ENCODE measurements at regions not wholly inside any gene's neighbourhood (a gene's known extent, or its start where the extent isn't known, plus 50 kb on each side); places are given as distances from the start of the nearest gene placed in this dataset.

- Histone ChIP-seq H3K4me1 (ENCODE audit: control extremely low read depth in 1 of 4, control insufficient read depth in 4 of 4, insufficient read depth in 4 of 4, low read length in 3 of 4) (peaks cover 0 to 12% (median 8%) of the 10 kb centered on the region in 4 experiments), H3K4me3 (ENCODE audit: control insufficient read depth in 1 of 7, extremely low read depth in 1 of 7, insufficient read depth in 4 of 7, low read depth in 2 of 7, low read length in 6 of 7) (peak overlapping the region in 1 of 7 experiments; percentile 21), H3K9me3 (ENCODE audit: control extremely low read depth in 1 of 5, control insufficient read depth in 4 of 5, insufficient read depth in 2 of 5, low read depth in 1 of 5, low read length in 4 of 5) (no peaks in the 10 kb centered on the region), H3K27ac (ENCODE audit: insufficient read depth in 1 of 2, low read depth in 1 of 2, low read length in 2 of 2, poor library complexity in 1 of 2, severe bottlenecking in 2 of 2) (no peak overlapping the region), H3K36me3 (ENCODE audit: control insufficient read depth in 4 of 4, insufficient read depth in 4 of 4, low read length in 3 of 4) (no peaks in the 10 kb centered on the region), H3K27me3 (replicated peaks in 2 of 5; ENCODE audit: control insufficient read depth in 4 of 5, insufficient read depth in 5 of 5, low read length in 4 of 5) (no peaks in the 10 kb centered on the region)
- DNase-seq = peak in 1 of 3 donors; percentile 13
- 30% methylated on average over 6 of the region's 8 CpGs for WGBS (ENCODE audit: insufficient coverage)
- ChIA-PET POLR2A (no interaction called here), CTCF (no interaction called here)
These were observed 67.4 kb downstream of the ZNF608 start for GRCh38 chr5:124678922-124679519.

- DNase-seq = peak in 1 of 3 donors; percentile 12
- 73% methylated on average over 3 of the region's 4 CpGs for WGBS (ENCODE audit: insufficient coverage)
- CTCF ChIA-PET = no interaction called here
These were observed 68.0 kb downstream of the ZNF608 start for GRCh38 chr5:124678468-124678867.

GRCh38 chr5:124677374-124678351 lies 68.8 kb downstream of the ZNF608 start:
- Histone ChIP-seq H3K9me3 (ENCODE audit: control extremely low read depth in 1 of 5, control insufficient read depth in 4 of 5, insufficient read depth in 2 of 5, low read depth in 1 of 5, low read length in 4 of 5) (no peaks in the 10 kb centered on the region), H3K4me3 (ENCODE audit: control insufficient read depth in 1 of 7, extremely low read depth in 1 of 7, insufficient read depth in 4 of 7, low read depth in 2 of 7, low read length in 6 of 7) (no peak overlapping the region), H3K4me1 (ENCODE audit: control extremely low read depth in 1 of 4, control insufficient read depth in 4 of 4, insufficient read depth in 4 of 4, low read length in 3 of 4) (peaks cover 0 to 12% (median 8%) of the 10 kb centered on the region in 4 experiments), H3K27ac (ENCODE audit: insufficient read depth in 1 of 2, low read depth in 1 of 2, low read length in 2 of 2, poor library complexity in 1 of 2, severe bottlenecking in 2 of 2) (no peak overlapping the region), H3K27me3 (replicated peaks in 2 of 5; ENCODE audit: control insufficient read depth in 4 of 5, insufficient read depth in 5 of 5, low read length in 4 of 5) (no peaks in the 10 kb centered on the region), H3K36me3 (ENCODE audit: control insufficient read depth in 4 of 4, insufficient read depth in 4 of 4, low read length in 3 of 4) (no peaks in the 10 kb centered on the region)
- ChIA-PET CTCF (no interaction called here), POLR2A (no interaction called here)
- WGBS (ENCODE audit: insufficient coverage) = 96% methylated on average over 7 of the region's 9 CpGs
- no peak for DNase-seq

More at GRCh38 chr5:124678468-124678867, 68.0 kb downstream of the ZNF608 start:
- H3K36me3 ChIP-seq (ENCODE audit: control insufficient read depth in 4 of 4, insufficient read depth in 4 of 4, low read length in 3 of 4) = no peaks in the 10 kb centered on the region
- H3K4me1 ChIP-seq (ENCODE audit: control extremely low read depth in 1 of 4, control insufficient read depth in 4 of 4, insufficient read depth in 4 of 4, low read length in 3 of 4) = peaks cover 0 to 12% (median 8%) of the 10 kb centered on the region in 4 experiments
- POLR2A ChIA-PET = no interaction called here
- peak overlapping the region in 1 of 7 experiments; percentile 21 for H3K4me3 ChIP-seq (ENCODE audit: control insufficient read depth in 1 of 7, extremely low read depth in 1 of 7, insufficient read depth in 4 of 7, low read depth in 2 of 7, low read length in 6 of 7)
- no peaks in the 10 kb centered on the region for H3K9me3 ChIP-seq (ENCODE audit: control extremely low read depth in 1 of 5, control insufficient read depth in 4 of 5, insufficient read depth in 2 of 5, low read depth in 1 of 5, low read length in 4 of 5)
- no peaks in the 10 kb centered on the region for H3K27me3 ChIP-seq (replicated peaks in 2 of 5; ENCODE audit: control insufficient read depth in 4 of 5, insufficient read depth in 5 of 5, low read length in 4 of 5)
- no peak overlapping the region for H3K27ac ChIP-seq (ENCODE audit: insufficient read depth in 1 of 2, low read depth in 1 of 2, low read length in 2 of 2, poor library complexity in 1 of 2, severe bottlenecking in 2 of 2)

- Histone ChIP-seq H3K4me1 (ENCODE audit: control extremely low read depth in 1 of 4, control insufficient read depth in 4 of 4, insufficient read depth in 4 of 4, low read length in 3 of 4) (peaks cover 0 to 12% (median 8%) of the 10 kb centered on the region in 4 experiments), H3K27me3 (replicated peaks in 2 of 5; ENCODE audit: control insufficient read depth in 4 of 5, insufficient read depth in 5 of 5, low read length in 4 of 5) (no peaks in the 10 kb centered on the region), H3K9me3 (ENCODE audit: control extremely low read depth in 1 of 5, control insufficient read depth in 4 of 5, insufficient read depth in 2 of 5, low read depth in 1 of 5, low read length in 4 of 5) (no peaks in the 10 kb centered on the region), H3K27ac (ENCODE audit: insufficient read depth in 1 of 2, low read depth in 1 of 2, low read length in 2 of 2, poor library complexity in 1 of 2, severe bottlenecking in 2 of 2) (no peak overlapping the region), H3K4me3 (ENCODE audit: control insufficient read depth in 1 of 7, extremely low read depth in 1 of 7, insufficient read depth in 4 of 7, low read depth in 2 of 7, low read length in 6 of 7) (no peak overlapping the region), H3K36me3 (ENCODE audit: control insufficient read depth in 4 of 4, insufficient read depth in 4 of 4, low read length in 3 of 4) (no peaks in the 10 kb centered on the region)
- WGBS (ENCODE audit: insufficient coverage) = 100% methylated on average over 1 of the region's 6 CpGs
- ChIA-PET POLR2A (no interaction called here), CTCF (no interaction called here)
- no peak for DNase-seq
These were observed 70.2 kb downstream of the ZNF608 start for GRCh38 chr5:124675931-124676846.

GRCh38 chr5:124671193-124671592 lies 75.2 kb downstream of the ZNF608 start:
- Histone ChIP-seq H3K4me3 (ENCODE audit: control insufficient read depth in 1 of 7, extremely low read depth in 1 of 7, insufficient read depth in 4 of 7, low read depth in 2 of 7, low read length in 6 of 7) (no peak overlapping the region), H3K36me3 (ENCODE audit: control insufficient read depth in 4 of 4, insufficient read depth in 4 of 4, low read length in 3 of 4) (peaks cover 0 to 3% (median 0%) of the 10 kb centered on the region in 4 experiments), H3K27ac (ENCODE audit: insufficient read depth in 1 of 2, low read depth in 1 of 2, low read length in 2 of 2, poor library complexity in 1 of 2, severe bottlenecking in 2 of 2) (no peak overlapping the region), H3K9me3 (ENCODE audit: control extremely low read depth in 1 of 5, control insufficient read depth in 4 of 5, insufficient read depth in 2 of 5, low read depth in 1 of 5, low read length in 4 of 5) (no peaks in the 10 kb centered on the region), H3K4me1 (ENCODE audit: control extremely low read depth in 1 of 4, control insufficient read depth in 4 of 4, insufficient read depth in 4 of 4, low read length in 3 of 4) (no peaks in the 10 kb centered on the region), H3K27me3 (replicated peaks in 2 of 5; ENCODE audit: control insufficient read depth in 4 of 5, insufficient read depth in 5 of 5, low read length in 4 of 5) (no peaks in the 10 kb centered on the region)
- CTCF ChIA-PET = interaction anchor here (1.1 kb wide), 1 partner anchor 11 kb away, joined by 3 read pairs; no protein-coding TSS in a partner anchor
- DNase-seq = no peak
- 83% methylated on average over 1 of the region's 1 CpG for WGBS (ENCODE audit: insufficient coverage)
- POLR2A ChIA-PET = no interaction called here

- CTCF ChIA-PET = interaction anchor here (1.1 kb wide), 1 partner anchor 11 kb away, joined by 3 read pairs; no protein-coding TSS in a partner anchor
- H3K27me3 ChIP-seq (replicated peaks in 2 of 5; ENCODE audit: control insufficient read depth in 4 of 5, insufficient read depth in 5 of 5, low read length in 4 of 5) = no peaks in the 10 kb centered on the region
- WGBS (ENCODE audit: insufficient coverage) = 100% methylated on average over 1 of the region's 3 CpGs
- H3K4me1 ChIP-seq (ENCODE audit: control extremely low read depth in 1 of 4, control insufficient read depth in 4 of 4, insufficient read depth in 4 of 4, low read length in 3 of 4) = no peaks in the 10 kb centered on the region
- H3K27ac ChIP-seq (ENCODE audit: insufficient read depth in 1 of 2, low read depth in 1 of 2, low read length in 2 of 2, poor library complexity in 1 of 2, severe bottlenecking in 2 of 2) = no peak overlapping the region
- POLR2A ChIA-PET = no interaction called here
- H3K9me3 ChIP-seq (ENCODE audit: control extremely low read depth in 1 of 5, control insufficient read depth in 4 of 5, insufficient read depth in 2 of 5, low read depth in 1 of 5, low read length in 4 of 5) = no peaks in the 10 kb centered on the region
- H3K4me3 ChIP-seq (ENCODE audit: control insufficient read depth in 1 of 7, extremely low read depth in 1 of 7, insufficient read depth in 4 of 7, low read depth in 2 of 7, low read length in 6 of 7) = no peak overlapping the region
- DNase-seq = no peak
- peaks cover 0 to 3% (median 0%) of the 10 kb centered on the region in 4 experiments for H3K36me3 ChIP-seq (ENCODE audit: control insufficient read depth in 4 of 4, insufficient read depth in 4 of 4, low read length in 3 of 4)
These were observed 75.7 kb downstream of the ZNF608 start for GRCh38 chr5:124670722-124671184.

All from common myeloid progenitor, CD34-positive (primary cell).